ENCODE measurements at regions not wholly inside any gene's neighbourhood (a gene's known extent, or its start where the extent isn't known, plus 50 kb on each side); places are given as distances from the start of the nearest gene placed in this dataset.

DNA sequence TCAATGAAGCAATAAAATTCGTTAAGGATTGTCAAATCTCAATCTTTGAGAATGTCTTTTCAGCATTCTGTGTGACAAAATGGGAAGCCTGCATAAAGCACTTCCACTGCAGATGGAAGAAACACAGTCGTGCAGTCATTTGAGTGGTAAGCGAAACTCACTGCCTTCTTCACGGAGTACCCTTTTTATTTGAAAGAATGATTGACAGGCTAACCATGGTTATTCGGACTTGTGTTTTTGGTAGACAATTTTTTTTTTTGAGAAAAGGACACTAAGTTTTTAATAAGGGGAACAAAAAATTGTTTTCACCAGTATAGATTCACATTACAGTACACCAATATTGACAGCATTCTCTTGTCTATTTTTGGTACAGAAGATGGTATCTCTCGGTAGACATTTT is 86.9 kb upstream of the MSX1 start:
- DNase-seq (ENCODE audit: low read depth): no peak

DNA sequence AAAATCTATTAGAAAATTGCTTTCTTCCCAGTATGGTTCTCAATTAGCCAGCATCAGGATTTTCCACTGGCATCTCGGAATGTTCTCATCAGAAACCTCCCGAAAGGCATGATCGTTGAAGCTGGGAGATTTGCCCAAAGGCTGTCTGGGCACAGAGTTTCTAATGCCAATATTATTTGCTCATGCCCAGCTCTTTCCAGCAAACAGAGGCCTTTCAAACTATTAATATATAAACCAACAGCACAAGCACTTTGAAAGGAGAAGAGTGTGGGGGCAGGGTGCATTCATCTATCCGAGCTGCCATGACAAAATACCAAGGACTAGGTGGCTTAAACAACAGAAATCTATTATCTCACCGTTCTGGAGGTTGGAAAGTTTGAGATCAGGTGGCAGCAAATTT is 88.3 kb upstream of the MSX1 start:
- no peak for DNase-seq (ENCODE audit: low read depth)

DNA sequence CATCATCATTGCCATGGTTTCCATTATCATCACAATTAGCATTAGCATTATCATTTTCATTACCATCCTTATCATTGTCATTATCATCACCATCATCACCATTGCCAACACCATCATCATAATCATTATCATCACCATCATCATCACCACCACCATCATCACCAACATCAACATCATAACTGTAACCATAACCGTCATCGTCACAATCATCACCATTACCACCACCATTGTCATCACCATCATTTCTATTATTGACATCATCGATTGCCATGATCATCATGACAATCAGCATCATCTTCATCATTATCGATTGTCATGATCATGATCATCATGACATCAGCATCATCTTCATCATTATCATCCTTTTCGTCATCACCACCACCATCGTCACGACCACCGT is 88.9 kb upstream of the MSX1 start:
- DNase-seq (ENCODE audit: low read depth): no peak

DNA sequence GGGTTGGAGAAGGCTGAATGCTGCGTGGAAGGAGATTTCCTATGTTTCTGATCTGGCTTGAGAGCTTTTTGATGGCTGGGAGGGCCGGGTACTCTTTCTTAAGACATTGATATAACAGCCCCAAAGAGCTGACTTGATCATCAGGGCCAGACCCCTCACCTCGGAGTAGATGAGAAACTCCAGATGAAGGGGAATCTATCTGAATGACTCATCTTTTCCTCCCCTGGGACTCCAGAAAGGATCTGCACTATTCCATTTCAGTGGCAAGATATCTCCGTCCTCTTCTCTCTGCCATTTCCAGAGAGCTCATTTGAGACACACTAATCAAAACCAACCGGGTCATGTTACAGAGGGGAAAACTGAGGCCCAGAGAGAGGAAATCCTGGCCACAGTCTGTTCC is 92.9 kb upstream of the MSX1 start:
- no peak for DNase-seq (ENCODE audit: low read depth)

DNA sequence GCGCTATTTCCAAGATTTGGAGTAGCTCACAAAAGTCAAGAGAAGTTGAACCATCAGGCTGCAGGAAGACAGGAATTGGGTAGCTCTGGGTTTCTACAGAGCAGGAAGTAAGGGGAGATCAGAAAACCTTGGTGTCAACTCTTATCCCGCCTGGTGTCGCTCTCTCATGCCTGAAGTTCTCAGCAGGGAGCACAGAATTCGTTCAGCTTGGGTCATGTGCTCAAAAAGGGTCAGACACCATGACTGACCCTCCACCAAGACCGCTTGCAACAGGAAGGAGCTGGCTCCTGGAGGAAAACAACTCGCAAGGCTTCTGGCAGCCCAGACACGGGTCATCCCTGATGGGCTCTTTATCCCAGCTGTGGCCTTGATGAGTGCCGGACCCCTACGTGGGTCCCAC is 93.7 kb upstream of the MSX1 start:
- no peak for DNase-seq (ENCODE audit: low read depth)

DNA sequence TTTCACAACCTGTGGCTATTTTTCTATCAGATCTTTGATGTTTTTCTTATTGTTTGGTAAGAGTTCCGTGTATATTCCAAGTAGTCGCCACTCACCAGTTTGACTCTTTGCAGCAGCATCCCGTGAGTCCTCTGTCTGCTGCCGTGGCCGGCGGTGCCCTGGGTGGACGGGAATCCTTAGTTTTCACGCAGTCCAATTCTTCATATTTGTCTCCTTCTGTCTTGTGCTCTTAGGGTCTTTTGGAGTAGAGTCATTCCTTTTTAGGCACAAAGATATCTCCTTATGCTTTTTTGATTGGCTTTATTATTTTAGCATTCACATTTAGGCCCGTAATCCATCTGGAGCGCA is 94.9 kb upstream of the MSX1 start:
- no peak for DNase-seq (ENCODE audit: low read depth)

DNA sequence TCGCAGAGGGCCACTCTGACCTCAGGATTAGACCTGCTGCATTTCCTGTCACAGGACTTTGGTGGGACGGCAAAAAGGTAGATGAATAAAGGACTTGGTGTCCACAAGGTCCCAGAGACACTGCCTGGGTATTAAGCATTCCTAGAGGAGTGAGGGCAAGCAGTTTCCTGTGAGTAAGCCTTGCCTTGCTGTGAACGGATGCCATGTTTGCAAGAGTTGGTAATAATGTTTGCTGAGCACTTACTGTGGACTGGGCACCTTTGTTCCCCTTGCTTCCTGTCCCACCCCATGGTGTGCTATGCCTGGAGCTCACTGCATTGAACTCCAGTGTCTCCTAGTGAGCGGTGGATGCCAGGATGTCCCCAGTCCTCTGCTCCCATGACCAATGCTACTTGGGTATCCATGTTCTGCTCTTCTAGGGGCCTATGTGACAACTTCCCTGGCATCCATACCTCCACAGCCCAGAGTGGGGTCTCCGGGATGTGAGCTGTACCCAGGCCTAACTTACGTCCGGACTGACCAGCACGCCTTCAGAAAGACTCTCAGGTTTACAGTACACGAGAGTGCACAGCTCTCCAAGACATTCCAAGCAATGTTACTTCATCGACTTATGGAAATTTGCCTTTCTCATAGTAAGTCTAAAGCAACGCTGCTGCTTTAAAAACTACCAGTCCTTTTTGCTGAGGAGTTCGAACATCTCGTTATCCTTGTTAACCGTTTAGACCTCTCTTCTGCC is 95.5 kb upstream of the MSX1 start:
- no peak for DNase-seq (ENCODE audit: low read depth)

DNA sequence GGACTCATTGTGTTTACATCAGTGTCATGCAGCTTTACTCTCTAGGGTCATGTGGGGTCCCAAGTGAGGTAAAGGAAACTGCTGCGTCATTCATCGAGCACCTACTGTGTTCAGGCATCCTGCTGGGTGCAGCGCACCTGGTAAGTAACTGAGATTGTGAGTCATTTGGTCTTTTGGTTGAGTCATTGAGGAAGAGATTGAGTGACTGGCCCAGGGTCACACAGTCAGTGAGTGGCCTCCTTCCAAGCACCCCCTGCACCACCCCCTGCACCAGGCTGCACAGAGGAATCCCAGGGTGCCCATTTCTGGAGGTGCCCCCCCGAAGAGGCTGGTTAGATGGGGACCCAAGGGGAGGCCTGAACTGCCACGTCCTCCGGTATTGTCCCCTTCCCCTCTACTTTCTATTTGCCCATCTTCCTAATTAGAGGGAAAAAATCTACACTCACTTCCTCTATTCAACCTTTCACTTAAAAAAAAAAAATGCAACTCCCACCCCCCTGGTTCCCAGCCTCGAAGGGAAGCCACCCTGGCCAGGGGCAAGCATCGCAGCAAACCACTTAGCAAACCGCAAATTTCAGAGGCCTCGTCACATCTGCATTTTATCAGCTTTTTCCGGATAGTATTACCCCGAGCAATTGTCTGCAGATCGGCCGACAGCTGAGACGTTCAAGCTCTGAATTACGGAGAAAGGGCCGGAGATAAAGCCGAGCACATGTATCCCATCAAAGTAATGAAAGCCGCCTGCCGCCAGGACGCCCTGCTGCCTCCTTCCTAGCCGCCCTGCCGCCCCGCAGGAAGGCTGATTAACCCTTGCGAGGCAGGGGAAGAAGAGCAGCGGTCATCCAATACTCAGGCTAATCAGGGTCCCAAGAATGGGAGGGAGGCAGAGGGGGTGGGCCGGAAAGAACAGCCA is 96.3 kb upstream of the MSX1 start:
- DNase-seq (ENCODE audit: low read depth): peak; percentile 50

DNA sequence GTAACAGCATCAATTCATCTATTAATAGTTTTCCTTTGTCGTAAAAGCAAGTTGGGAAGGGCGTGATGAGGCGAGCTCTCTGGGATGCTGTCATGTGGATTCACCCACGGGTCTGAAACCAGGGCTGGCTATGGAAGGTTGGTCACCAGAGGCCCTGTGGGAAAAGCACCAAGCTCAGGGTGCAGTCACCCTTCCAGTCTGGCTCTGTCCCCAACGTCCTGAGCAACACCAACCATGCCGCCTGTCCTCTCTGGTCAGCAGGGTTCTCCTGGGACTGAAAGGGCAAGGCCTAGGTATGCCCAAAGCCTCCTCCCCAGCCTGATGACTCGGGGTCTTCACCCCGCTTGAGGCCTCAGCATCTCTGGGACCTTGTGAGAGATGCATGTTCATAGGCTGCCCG is 97.2 kb upstream of the MSX1 start:
- no peak for DNase-seq (ENCODE audit: low read depth)

DNA sequence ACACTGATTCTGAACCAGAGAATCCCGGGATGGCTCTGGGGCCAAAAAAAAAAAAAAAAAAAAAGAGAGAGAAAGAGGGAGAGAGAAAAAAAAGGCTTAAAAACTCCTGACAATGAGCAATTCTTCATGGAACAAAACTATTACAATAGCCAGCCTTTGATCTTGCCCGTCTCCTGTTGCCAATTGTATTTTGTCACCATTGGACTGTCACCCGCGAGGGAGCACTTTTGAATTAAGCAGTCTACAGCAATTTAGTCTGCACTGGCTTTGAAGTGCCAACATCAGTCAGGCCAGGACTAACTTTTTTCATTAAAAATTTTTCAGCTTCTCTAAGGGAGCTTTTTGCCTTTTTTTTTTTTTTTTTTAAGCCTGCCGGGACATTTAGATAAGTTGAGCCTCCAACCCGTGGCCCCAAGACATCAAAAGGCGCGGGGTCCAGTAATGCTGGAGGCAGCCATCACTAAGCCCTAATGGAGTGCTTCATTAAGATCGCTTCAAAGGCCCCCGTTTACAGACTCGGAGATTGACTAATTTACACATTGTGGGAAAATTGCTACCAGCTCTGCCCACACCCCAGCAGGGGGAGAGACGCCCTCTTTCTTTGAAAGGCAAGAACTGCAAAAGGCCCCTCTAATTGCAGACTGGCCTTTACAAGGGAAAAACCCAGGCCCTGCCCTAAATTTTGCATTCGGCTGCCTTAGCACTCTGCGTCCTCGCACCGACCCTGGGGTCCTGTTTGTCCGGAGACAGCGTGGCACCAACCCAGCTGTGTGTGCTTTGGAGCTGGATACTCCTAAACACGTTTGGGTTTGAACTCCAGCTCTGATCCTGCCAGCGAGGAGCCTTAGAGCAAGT is 98.1 kb upstream of the MSX1 start:
- DNase-seq (ENCODE audit: low read depth): no peak

DNA sequence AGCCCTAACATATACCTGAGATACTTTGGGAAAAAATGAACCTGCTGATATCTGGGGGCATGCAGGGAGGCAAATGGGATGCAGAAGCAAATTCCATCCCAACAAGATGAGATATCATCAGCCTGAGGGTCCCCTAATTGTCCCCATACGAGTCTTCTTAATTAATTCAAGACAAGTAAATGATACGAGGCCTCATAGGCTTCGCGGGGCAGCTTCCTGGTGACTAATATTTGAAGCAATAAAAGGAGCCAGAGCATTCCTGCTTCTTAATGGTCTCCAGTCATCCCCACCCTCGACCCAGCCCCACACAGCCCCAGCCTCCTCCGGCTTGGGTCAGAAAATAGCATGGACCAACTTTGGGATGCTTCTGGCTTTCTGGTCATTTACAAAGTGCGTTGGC is 99.6 kb upstream of the MSX1 start:
- no peak for DNase-seq (ENCODE audit: low read depth)

DNA sequence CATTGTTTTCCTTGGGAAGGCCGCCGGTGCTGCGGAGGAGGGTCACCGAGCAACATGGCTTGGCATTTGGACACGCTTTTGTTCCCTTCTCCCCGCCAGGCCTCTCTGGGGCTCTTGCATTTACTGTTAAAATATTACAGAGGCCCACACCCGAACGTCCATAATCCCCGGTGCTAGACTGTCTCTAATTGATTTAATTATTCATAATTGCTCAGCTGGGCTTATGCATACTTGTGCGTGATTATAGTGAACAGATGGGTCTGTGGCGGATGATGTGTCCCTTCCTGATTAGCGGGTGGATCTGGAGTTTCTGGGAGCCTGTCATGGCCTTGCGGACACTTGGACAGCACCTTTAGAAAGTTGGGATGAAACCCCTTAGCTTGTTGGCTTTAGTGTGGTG is 100.2 kb upstream of the MSX1 start:
- no peak for DNase-seq (ENCODE audit: low read depth)

DNA sequence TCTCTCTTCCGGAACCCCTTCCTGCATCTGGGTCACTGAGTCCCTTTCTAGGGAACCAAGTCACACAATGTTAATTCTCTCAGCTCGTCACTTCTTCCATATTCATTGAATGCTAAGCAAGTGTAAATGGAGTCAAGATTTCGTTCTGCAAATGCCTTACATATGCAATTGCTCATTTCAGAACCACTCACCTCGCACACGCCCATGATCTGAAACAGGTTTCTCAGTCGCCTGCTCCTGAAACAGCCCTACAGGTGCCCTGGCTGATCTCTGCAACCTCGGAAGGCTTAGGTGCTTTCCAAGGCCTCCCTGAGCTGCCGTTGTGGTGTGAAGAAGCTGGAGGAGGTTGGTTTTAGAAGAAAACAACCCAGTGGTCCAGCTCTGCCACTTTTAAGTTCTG is 100.8 kb upstream of the MSX1 start:
- no peak for DNase-seq (ENCODE audit: low read depth)

DNA sequence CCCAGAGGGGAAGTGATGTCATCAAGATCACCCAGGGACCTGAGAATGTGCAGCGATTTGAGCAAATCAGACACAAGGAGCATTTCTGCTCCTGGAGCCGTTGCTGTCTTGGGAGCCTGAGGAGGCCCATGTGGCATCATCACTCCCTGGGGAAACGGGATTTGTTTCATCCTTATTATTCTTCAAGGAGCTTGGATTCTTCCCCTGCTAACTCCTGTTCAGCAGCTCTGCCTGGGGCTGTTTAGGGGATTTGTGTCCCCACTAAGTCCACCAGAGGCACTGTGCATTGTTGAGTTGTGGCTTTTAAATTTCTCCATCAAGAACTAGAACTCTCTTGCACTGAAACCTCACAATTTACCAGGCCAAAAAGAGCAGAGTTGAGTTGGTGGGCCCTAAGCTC is 104.2 kb upstream of the MSX1 start:
- no peak for DNase-seq (ENCODE audit: low read depth)

DNA sequence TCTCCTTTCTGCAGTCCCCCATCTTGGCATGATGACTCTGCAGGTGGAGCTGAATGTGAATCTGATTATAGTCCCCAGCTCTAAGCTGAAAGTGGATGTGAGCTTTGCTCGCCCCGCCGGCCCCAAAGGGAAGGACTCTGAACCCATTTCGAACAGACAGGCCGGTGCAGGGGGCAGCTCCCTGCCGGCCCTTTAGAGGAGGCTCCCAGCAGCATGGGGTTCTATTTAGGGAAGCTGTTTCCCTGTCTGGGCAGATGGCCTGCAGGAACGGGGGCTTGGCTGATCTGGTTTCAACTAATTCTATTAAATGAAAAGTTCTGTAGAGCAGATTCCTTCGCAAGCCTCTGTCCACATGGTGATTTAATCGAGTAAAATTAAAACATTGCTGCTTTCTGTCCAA is 104.8 kb upstream of the MSX1 start:
- no peak for DNase-seq (ENCODE audit: low read depth)

DNA sequence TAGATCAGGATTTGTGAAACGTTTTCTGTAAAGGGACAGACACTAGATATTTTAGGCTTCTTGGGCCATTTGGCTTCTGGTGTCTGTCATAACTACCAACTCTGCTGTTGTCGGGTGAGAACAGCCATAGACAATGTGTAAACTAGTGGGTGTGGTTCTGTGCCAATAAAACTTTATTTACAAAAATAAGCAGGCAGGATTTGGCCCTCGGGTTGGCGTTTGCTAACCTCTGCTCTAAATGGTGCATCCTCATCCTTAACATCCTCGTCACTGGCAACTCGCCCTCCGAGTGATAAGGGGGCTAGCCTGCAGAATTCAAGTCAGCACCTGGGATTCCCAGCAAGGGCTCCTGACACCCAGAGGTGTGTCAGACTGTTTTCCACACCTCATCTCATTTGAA is 105.8 kb upstream of the MSX1 start:
- no peak for DNase-seq (ENCODE audit: low read depth)

DNA sequence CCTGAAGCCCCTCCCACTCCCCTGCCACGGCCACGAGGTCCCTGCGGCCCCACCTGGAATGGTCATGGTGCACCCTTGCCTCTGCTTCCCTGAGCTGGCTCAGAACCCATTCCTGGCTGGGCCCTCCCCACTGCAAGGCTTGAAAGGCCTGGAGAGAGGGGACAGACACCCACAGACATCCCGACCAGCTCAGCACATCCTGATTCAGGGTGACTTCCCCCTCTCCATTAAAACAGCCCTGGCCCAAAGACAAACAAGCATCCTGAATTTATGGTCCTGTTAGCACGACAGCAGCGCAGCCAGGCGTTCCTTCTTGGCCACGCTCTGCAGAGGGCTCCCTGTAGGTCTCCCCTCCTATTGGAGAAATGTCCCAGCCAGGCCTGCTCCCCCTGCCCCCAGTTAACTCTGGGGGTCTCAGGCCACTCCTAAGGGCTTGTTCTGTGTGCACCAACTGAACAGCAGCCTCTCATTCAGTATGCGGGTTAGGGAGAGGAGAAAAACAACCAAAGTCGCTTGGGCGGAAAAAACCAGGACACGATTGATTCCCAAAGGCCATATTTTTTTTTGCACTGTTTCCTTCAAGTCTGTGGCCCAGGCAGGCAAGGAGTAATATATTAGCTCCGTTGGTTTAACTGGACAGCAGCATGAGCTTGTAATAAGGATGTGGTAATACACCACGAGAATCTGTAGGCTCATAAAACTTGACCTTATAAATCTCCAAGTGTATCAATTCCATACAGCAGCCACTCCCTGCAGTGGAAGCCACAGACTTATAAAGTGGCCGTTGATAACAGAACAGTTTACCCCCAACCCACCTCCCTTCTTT is 106.7 kb upstream of the MSX1 start:
- DNase-seq (ENCODE audit: low read depth): peak; percentile 16

DNA sequence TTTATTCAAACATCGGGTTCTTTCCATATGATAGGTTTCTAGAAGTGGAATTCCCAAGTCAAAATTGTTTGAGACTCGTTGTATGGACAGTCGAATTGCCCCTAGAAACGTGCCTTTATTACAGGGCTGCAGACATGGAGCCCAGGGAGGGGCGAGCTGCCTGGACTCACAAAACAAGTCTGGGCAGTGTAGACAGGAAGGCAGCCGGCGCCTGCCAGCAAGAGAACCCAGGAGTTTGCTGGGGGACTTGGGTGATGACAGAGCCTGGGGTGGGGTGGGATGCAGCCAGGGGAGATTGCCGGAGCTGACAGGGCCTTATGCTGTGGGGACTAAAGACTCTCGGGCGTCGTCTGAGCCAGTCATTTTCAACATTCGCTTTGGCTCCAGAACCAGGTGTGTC is 107.4 kb upstream of the MSX1 start:
- no peak for DNase-seq (ENCODE audit: low read depth)

DNA sequence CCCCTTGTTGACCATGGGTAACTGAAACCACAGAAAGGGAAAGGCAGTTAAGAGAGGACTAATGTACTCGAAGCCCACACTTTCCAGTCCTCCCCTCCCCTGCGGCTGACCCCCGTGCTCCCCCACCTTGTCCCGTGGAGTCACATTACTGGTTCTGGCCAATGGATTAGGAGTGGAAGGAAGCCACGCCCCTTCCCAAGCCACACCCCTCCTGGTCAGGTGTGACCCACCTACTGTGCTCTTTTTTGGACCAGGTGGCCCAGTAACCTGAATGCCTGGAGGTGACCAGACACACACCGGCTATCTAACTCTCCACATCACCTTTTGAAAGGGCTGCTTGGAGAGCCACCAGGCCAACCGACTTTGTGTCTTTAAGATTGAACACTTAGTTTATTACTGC is 109.3 kb upstream of the MSX1 start:
- DNase-seq (ENCODE audit: low read depth): no peak

DNA sequence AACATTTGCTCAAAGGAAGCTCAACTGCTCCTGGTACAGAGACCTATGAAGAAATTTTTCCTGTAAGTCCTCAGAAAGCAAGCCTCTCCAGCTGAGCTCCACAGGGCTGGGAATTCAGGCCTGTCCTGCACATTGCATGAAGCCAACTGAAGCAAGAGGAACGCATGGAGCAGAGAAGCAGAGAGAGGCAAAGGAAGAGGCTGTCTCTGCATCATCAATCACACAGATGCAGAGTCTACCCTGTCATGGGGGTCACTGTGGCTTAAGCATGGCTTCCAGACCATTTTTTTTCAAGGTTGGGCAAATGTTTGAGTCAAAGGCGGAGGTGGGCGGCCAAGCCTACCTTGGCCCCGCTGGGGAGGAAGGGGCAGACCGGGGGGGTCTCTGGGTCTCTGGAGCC is 110.3 kb upstream of the MSX1 start:
- DNase-seq (ENCODE audit: low read depth): no peak

DNA sequence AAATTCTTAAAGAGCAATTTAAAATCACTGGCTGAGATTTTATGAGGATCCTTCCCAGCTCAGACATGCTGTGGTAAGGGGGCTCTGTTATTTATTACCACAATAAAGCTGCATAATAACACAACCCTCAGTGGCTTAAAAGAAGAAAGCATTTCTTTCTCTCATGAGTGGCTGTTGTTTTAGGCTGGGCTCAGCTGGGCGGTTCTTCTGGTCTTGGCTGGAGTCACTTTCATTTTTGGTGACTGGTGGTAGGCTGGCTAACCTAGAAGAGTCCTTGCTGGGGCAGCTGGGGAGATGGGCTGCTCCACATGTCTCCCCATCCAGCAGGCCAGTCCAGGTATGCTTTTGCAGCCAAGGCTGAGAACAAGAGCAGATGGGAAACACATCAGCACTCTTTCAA is 113.0 kb upstream of the MSX1 start:
- DNase-seq (ENCODE audit: low read depth): no peak

DNA sequence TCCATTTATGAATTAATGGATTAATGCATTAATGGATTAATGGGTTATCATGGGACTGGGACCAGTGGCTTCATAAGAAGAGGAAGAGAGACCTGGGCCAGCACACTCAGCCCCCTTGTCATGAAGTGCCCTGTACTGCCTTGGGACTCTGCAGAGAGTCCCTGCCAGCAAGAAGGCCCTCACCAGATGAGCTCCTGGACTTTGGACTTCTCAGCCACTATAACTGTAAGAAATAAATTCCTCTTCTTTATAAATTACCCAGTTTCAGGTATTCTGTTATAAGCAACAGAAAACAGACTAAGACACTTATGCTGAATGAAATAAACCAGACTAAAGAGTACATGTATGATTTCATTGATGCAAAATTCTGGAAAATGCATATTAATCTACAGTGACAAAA is 119.4 kb upstream of the MSX1 start:
- DNase-seq (ENCODE audit: low read depth): no peak
